C1 segment of cervical spinal cord (tissue), 14 donors: ENCODE measurements at regions not wholly inside any gene's neighbourhood (a gene's known extent, or its start where the extent isn't known, plus 50 kb on each side); places are given as distances from the start of the nearest gene placed in this dataset.
"Not testable (repeated sequence)": the region's sequence is repeated elsewhere in the genome, so short reads cannot be mapped to it uniquely, and the experiment has no call there.

Experiments
- DNase-seq, 14 donors: peaks; one replicate each; lab custom pipeline; 2025; lab: John Stamatoyannopoulos, UW

- not testable (repeated sequence) for DNase-seq
These were observed 111.6 kb downstream of the CRLF3 start for GRCh38 chr17:30712859-30713258.

GRCh38 chr17:30711626-30712507 is 112.6 kb downstream of the CRLF3 start:
- DNase-seq = peak in 2 of 14 donors; percentile 15 to 29

- DNase-seq = not testable (repeated sequence)
These were observed 113.3 kb downstream of the CRLF3 start for GRCh38 chr17:30711176-30711575.

GRCh38 chr17:30710276-30711088 is 114.0 kb downstream of the CRLF3 start:
- DNase-seq = peak in 1 of 14 donors; percentile 11

- peak in 5 of 14 donors; percentile 6 to 39 (median 32) for DNase-seq
These were observed 114.8 kb downstream of the CRLF3 start for GRCh38 chr17:30709561-30710275.

GRCh38 chr17:30709096-30709495 is 115.4 kb downstream of the CRLF3 start:
- DNase-seq = peak in 2 of 14 donors; percentile 50 to 74

- peak; percentile 40 to 95 (median 86) for DNase-seq
These were observed 116.0 kb downstream of the CRLF3 start for GRCh38 chr17:30708241-30709078.

- peak in 6 of 14 donors; percentile 52 to 79 (median 63) for DNase-seq
These were observed 116.7 kb downstream of the CRLF3 start for GRCh38 chr17:30707724-30708240.

- peak in 1 of 14 donors; percentile 9 for DNase-seq
These were observed 117.8 kb downstream of the CRLF3 start for GRCh38 chr17:30706461-30707335.

GRCh38 chr17:30706004-30706403 is 118.5 kb downstream of the CRLF3 start:
- DNase-seq = peak in 2 of 14 donors; percentile 12 to 20

GRCh38 chr17:30701498-30701989 is 122.9 kb downstream of the CRLF3 start:
- DNase-seq = no peak

GRCh38 chr17:30700833-30701232 is 123.7 kb downstream of the CRLF3 start:
- not testable (repeated sequence) for DNase-seq

GRCh38 chr17:30697619-30698460 is 126.7 kb downstream of the CRLF3 start:
- DNase-seq = peak in 6 of 14 donors; percentile 9 to 41 (median 12)

GRCh38 chr17:30696234-30696633 is 128.3 kb downstream of the CRLF3 start:
- no peak for DNase-seq

- not testable (repeated sequence) for DNase-seq
These were observed 129.2 kb downstream of the CRLF3 start for GRCh38 chr17:30695265-30695811.

GRCh38 chr17:30693772-30694171 is 130.7 kb downstream of the CRLF3 start:
- DNase-seq = peak in 1 of 14 donors; percentile 3

GRCh38 chr17:30689266-30690000 is 135.1 kb downstream of the CRLF3 start:
- not testable (repeated sequence) for DNase-seq
